ENCODE measurements at regions not wholly inside any gene's neighbourhood (a gene's known extent, or its start where the extent isn't known, plus 50 kb on each side); places are given as distances from the start of the nearest gene placed in this dataset.
A peak's percentile ranks its signal among the peaks of the same experiment; 100 is the strongest.

DNA sequence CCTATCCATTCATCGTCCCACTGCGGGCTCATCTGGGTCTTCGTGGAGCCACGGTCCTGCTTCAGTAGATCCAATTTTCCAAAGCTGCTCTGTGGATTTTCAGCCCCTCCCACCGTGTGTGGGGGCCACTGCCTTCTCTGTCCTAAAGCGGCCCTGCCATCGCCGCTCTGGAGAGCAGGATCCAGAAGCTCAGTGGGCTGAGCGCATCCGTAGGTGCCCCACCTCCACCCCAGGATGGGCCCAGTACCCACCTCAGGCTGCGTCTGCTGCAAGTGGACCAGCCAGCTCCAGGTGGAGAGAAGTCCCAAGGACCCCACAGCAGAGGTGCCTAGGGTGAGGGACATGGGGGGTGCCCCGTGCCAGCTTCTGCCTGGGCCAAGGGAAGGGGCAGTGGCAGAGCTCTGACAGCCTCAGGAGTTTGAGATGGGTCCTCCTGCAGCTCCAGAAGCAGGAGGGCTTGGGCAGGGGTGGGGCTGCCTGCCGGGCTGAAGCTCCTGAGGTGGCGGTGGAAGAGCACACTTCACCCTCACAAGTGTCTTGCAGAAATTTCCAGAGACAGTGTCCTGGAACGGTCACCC is 148.1 kb upstream of the C14orf180 start:
- Histone ChIP-seq H3K4me1 (ENCODE audit: control insufficient read depth in 1 of 2, insufficient read depth in 2 of 2, low read length in 2 of 2) (peaks cover 0 to 7% of the 10 kb centered on the region in 2 donors), H3K4me3 (replicated peaks in 1 of 3; ENCODE audit: low read depth in 2 of 3, low read length in 3 of 3) (no peak overlapping the region), H4K20me1 (ENCODE audit: insufficient read depth, low read length) (no peaks in the 10 kb centered on the region), H3K27me3 (ENCODE audit: control insufficient read depth in 2 of 2, insufficient read depth in 2 of 2, low read length in 2 of 2) (no peaks in the 10 kb centered on the region), H3K27ac (ENCODE audit: low read depth in 1 of 2, low read length in 2 of 2) (no peak overlapping the region), H3K9ac (ENCODE audit: insufficient read depth, low read length, poor library complexity, severe bottlenecking) (no peak overlapping the region), H3K36me3 (replicated peaks in 1 of 2; ENCODE audit: control insufficient read depth in 1 of 2, insufficient read depth in 2 of 2, low read length in 2 of 2) (no peaks in the 10 kb centered on the region), H2AFZ (ENCODE audit: insufficient read depth, low read depth, low read length, poor library complexity, severe bottlenecking) (no peak overlapping the region), H3K79me2 (ENCODE audit: insufficient read depth, low read length) (no peaks in the 10 kb centered on the region), H3K9me3 (replicated peaks in 1 of 2; ENCODE audit: control insufficient read depth in 1 of 2, insufficient read depth in 1 of 2, low read length in 2 of 2) (no peaks in the 10 kb centered on the region), H3K4me2 (replicated peaks; ENCODE audit: extremely low read depth, low read length, poor library complexity, severe bottlenecking) (no peak overlapping the region)
- Mint-ChIP-seq H3K4me3 (no peak overlapping the region), H3K4me1 (peaks cover 2% of the 10 kb centered on the region), H3K36me3 (no peaks in the 10 kb centered on the region), H3K9me3 (peaks cover 0 to 2% (median 0%) of the 10 kb centered on the region in 7 donors), H3K27ac (peak overlapping the region in 2 of 7 donors; percentile 56 to 62), H3K27me3 (ENCODE audit: low read depth in 3 of 3) (peaks cover 0 to 5% (median 2%) of the 10 kb centered on the region in 3 donors)
- intact Hi-C loops (cut with micrococcal nuclease) = no loop called here
- DNase-seq = no peak
- 80% methylated on average over 14 of the region's 15 CpGs for WGBS (ENCODE audit: insufficient coverage)
- TF ChIP-seq CTCF (IDR thresholded peaks at IDR 0.05) = no peak

GRCh38 chr14:104431929-104432541 is 147.5 kb upstream of the C14orf180 start:
- WGBS (ENCODE audit: insufficient coverage) = 88% methylated on average over 9 of the region's 11 CpGs
- Mint-ChIP-seq H3K4me3 (no peak overlapping the region), H3K36me3 (no peaks in the 10 kb centered on the region), H3K4me1 (peaks cover 4% of the 10 kb centered on the region), H3K27me3 (ENCODE audit: low read depth in 3 of 3) (peaks cover 0 to 3% (median 2%) of the 10 kb centered on the region in 3 donors), H3K9me3 (peaks cover 0 to 2% (median 0%) of the 10 kb centered on the region in 7 donors), H3K27ac (no peak overlapping the region)
- H3K9ac ChIP-seq (ENCODE audit: insufficient read depth, low read length, poor library complexity, severe bottlenecking) = no peak overlapping the region
- no peak overlapping the region for H3K27ac ChIP-seq (ENCODE audit: low read depth in 1 of 2, low read length in 2 of 2)
- no peak overlapping the region for H3K4me2 ChIP-seq (replicated peaks; ENCODE audit: extremely low read depth, low read length, poor library complexity, severe bottlenecking)
- intact Hi-C loops (cut with micrococcal nuclease) = no loop called here
- no peaks in the 10 kb centered on the region for H3K79me2 ChIP-seq (ENCODE audit: insufficient read depth, low read length)
- no peak for DNase-seq
- no peaks in the 10 kb centered on the region for H3K27me3 ChIP-seq (ENCODE audit: control insufficient read depth in 2 of 2, insufficient read depth in 2 of 2, low read length in 2 of 2)
- no peaks in the 10 kb centered on the region for H3K9me3 ChIP-seq (replicated peaks in 1 of 2; ENCODE audit: control insufficient read depth in 1 of 2, insufficient read depth in 1 of 2, low read length in 2 of 2)
- H3K4me3 ChIP-seq (replicated peaks in 1 of 3; ENCODE audit: low read depth in 2 of 3, low read length in 3 of 3) = no peak overlapping the region
- H3K36me3 ChIP-seq (replicated peaks in 1 of 2; ENCODE audit: control insufficient read depth in 1 of 2, insufficient read depth in 2 of 2, low read length in 2 of 2) = no peaks in the 10 kb centered on the region
- H2AFZ ChIP-seq (ENCODE audit: insufficient read depth, low read depth, low read length, poor library complexity, severe bottlenecking) = no peak overlapping the region
- H3K4me1 ChIP-seq (ENCODE audit: control insufficient read depth in 1 of 2, insufficient read depth in 2 of 2, low read length in 2 of 2) = peaks cover 0 to 8% of the 10 kb centered on the region in 2 donors
- TF ChIP-seq CTCF (IDR thresholded peaks at IDR 0.05) = no peak
- no peaks in the 10 kb centered on the region for H4K20me1 ChIP-seq (ENCODE audit: insufficient read depth, low read length)

All from CD14-positive monocyte (primary cell).